Panc1 (cell line): ENCODE measurements at regions not wholly inside any gene's neighbourhood (a gene's known extent, or its start where the extent isn't known, plus 50 kb on each side); places are given as distances from the start of the nearest gene placed in this dataset.

ENCODE experiments used
- ATAC-seq: fragments of 200-7000 bp; cut with Tn5 transposase; 2 replicates; pipeline ENCODE4 v1.9.1; 2020; ENCODE audit warnings: mild to moderate bottlenecking, moderate library complexity
- BruUV-seq: library from RNA; stranded (reverse); fragments of 400-500 nt; replicated peaks from 2 replicates; lab custom pipeline; 2021; lab: Mats Ljungman, UMichigan
- CTCF ChIA-PET: fragments of 300-600 bp; sonication (Branson Sonifier 250); formaldehyde crosslinking; loops from one replicate; lab custom pipeline; 2022; ENCODE audit warnings: antibody characterized with exemption; lab: Charles Lee
- POLR2A ChIA-PET: fragments of 300-600 bp; sonication (Branson Sonifier 250); formaldehyde crosslinking; loops from one replicate; lab custom pipeline; 2022; ENCODE audit warnings: antibody characterized with exemption; lab: Charles Lee
- DNase-seq: peaks from one replicate; pipeline ENCODE4 v3.0.0-alpha.2; 2010; ENCODE audit warnings: low read depth, low spot score
- H3K27ac ChIP-seq: 2 replicates; pipeline ENCODE4 v1.5.1; 2011; ENCODE audit warnings: mild to moderate bottlenecking, low read length, inconsistent platforms
- H3K27me3 ChIP-seq: fragments of 200-500 bp; sonication (Bioruptor generic); 2 replicates; pipeline ENCODE4 v1.6.0; 2014; ENCODE audit warnings: low read length, inconsistent platforms; ENCODE audit not compliant: control insufficient read depth, insufficient read depth
- H3K36me3 ChIP-seq: fragments of 200-500 bp; sonication (Bioruptor generic); 2 replicates; pipeline ENCODE4 v1.5.1; 2014; ENCODE audit warnings: inconsistent platforms, mild to moderate bottlenecking, low read length, moderate library complexity; ENCODE audit not compliant: control insufficient read depth, insufficient read depth
- H3K4me1 ChIP-seq: 2 replicates; pipeline ENCODE4 v1.5.1; 2011; ENCODE audit warnings: inconsistent platforms, mild to moderate bottlenecking, low read length, moderate library complexity; ENCODE audit not compliant: control insufficient read depth, insufficient read depth
- H3K4me3 ChIP-seq, 2 experiments: 2 replicates each; pipeline ENCODE4 v1.5.1; 2011 to 2012; ENCODE audit warnings: low read depth in 2 of 2, low read length in 2 of 2, mild to moderate bottlenecking in 2 of 2, inconsistent platforms in 1 of 2, moderate library complexity in 1 of 2
- H3K9me3 ChIP-seq: fragments of 200-500 bp; sonication (Bioruptor generic); 2 replicates; pipeline ENCODE4 v1.5.1; 2014; ENCODE audit warnings: low read depth, mild to moderate bottlenecking, inconsistent platforms, low read length, moderate library complexity; ENCODE audit not compliant: control insufficient read depth, insufficient read depth
- CTCF ChIP-seq: fragments of 450-650 bp; IDR thresholded peaks from 2 replicates; pipeline ENCODE4 v1.5.1; 2017; ENCODE audit warnings: mild to moderate bottlenecking
- POLR2AphosphoS5 ChIP-seq: IDR thresholded peaks from 2 replicates; pipeline ENCODE4 v1.6.1; 2012; ENCODE audit warnings: mild to moderate bottlenecking, low read depth, low read length, moderate library complexity
- REST ChIP-seq, 2 experiments: IDR thresholded peaks; 2 replicates each; pipeline ENCODE4 v1.6.1; 2011 to 2012; ENCODE audit warnings: low read depth in 2 of 2, control low read depth in 1 of 2, low read length in 1 of 2, mild to moderate bottlenecking in 1 of 2, moderate library complexity in 1 of 2; ENCODE audit not compliant: insufficient read depth in 1 of 2
- SIN3A ChIP-seq: IDR thresholded peaks from 2 replicates; pipeline ENCODE4 v1.6.1; 2012; ENCODE audit warnings: low read depth, mild to moderate bottlenecking, low read length, moderate library complexity, borderline replicate concordance; ENCODE audit not compliant: insufficient read depth
- TCF7L2 ChIP-seq: IDR thresholded peaks from 2 replicates; pipeline ENCODE4 v1.6.1; 2011; ENCODE audit warnings: mild to moderate bottlenecking, low read depth, low read length, inconsistent platforms
- in situ Hi-C: cut with HindIII; loops from 2 replicates; pipeline ENCODE4 v1.10.0; 2016; ENCODE audit warnings: low sequenced_read_pairs, low pct_unique_long_range_greater_than_20kb
- intact Hi-C: fragments of 100-400 bp; cut with micrococcal nuclease; formaldehyde crosslinking; loops from one replicate; pipeline ENCODE4 v1.10.0; 2022; ENCODE audit not compliant: unreplicated experiment

GRCh38 chr15:72940229-72940622, 112.0 kb upstream of the NEO1 start:
- Histone ChIP-seq H3K4me3 (no peak overlapping the region), H3K27ac (no peak overlapping the region), H3K9me3 (no peaks in the 10 kb centered on the region), H3K4me1 (no peaks in the 10 kb centered on the region), H3K36me3 (no peaks in the 10 kb centered on the region), H3K27me3 (peaks cover 3% of the 10 kb centered on the region; the same call in 1 of the 2 replicates)
- ChIA-PET POLR2A (no interaction called here), CTCF (no interaction called here)
- in situ Hi-C loops (no loop called here), intact Hi-C loops (no loop called here)
- DNase-seq (no peak), ATAC-seq (no peak)
- BruUV-seq: no TSS peak
- TF ChIP-seq CTCF (no peak), REST (IDR thresholded peaks at IDR 0.05; ENCODE audit: insufficient read depth in 1 of 2, low read depth in 2 of 2, low read length in 1 of 2) (no peak), POLR2AphosphoS5 (no peak), SIN3A (no peak), TCF7L2 (no peak)

GRCh38 chr15:72939514-72940228, 112.6 kb upstream of the NEO1 start:
- DNase-seq (no peak), ATAC-seq (no peak)
- in situ Hi-C loops: no loop called here
- BruUV-seq: no TSS peak
- no peaks in the 10 kb centered on the region for H3K4me1 ChIP-seq
- H3K4me3 ChIP-seq: no peak overlapping the region
- ChIA-PET CTCF (no interaction called here), POLR2A (no interaction called here)
- intact Hi-C loops: no loop called here
- H3K27me3 ChIP-seq: peaks cover 3% of the 10 kb centered on the region
- no peak for TF ChIP-seq TCF7L2
- no peak for TF ChIP-seq REST (IDR thresholded peaks at IDR 0.05; ENCODE audit: insufficient read depth in 1 of 2, low read depth in 2 of 2, low read length in 1 of 2)
- TF ChIP-seq CTCF: no peak
- no peak for TF ChIP-seq POLR2AphosphoS5
- TF ChIP-seq SIN3A: no peak
- H3K9me3 ChIP-seq: no peaks in the 10 kb centered on the region
- H3K36me3 ChIP-seq: no peaks in the 10 kb centered on the region
- H3K27ac ChIP-seq: no peak overlapping the region
